ENCODE measurements at regions not wholly inside any gene's neighbourhood (a gene's known extent, or its start where the extent isn't known, plus 50 kb on each side); places are given as distances from the start of the nearest gene placed in this dataset.

- Mint-ChIP-seq H3K9me3 (ENCODE audit: low read depth) (no peaks in the 10 kb centered on the region), H3K27ac (no peak overlapping the region), H3K4me3 (no peak overlapping the region), H3K36me3 (ENCODE audit: low read depth) (no peaks in the 10 kb centered on the region), H3K27me3 (peaks cover 41% of the 10 kb centered on the region), H3K4me1 (no peaks in the 10 kb centered on the region)
- DNase-seq (no peak), ATAC-seq (no peak)
- CTCF ChIA-PET: no interaction called here
- POLR2A ChIA-PET: no interaction called here
- intact Hi-C loops (cut with DNase I, micrococcal nuclease): no loop called here
Measured at GRCh38 chr20:21019468-21019813, 86.7 kb downstream of the LINC00237 start.

- H3K27ac Mint-ChIP-seq: no peak overlapping the region
- ATAC-seq (no peak), DNase-seq (no peak)
- intact Hi-C loops (cut with DNase I, micrococcal nuclease): no loop called here
- H3K9me3 Mint-ChIP-seq (ENCODE audit: low read depth): no peaks in the 10 kb centered on the region
- H3K4me3 Mint-ChIP-seq: no peak overlapping the region
- no peaks in the 10 kb centered on the region for H3K36me3 Mint-ChIP-seq (ENCODE audit: low read depth)
- H3K4me1 Mint-ChIP-seq: no peaks in the 10 kb centered on the region
- CTCF ChIA-PET: no interaction called here
- peaks cover 42% of the 10 kb centered on the region for H3K27me3 Mint-ChIP-seq
- POLR2A ChIA-PET: no interaction called here
Measured at GRCh38 chr20:21018576-21018975, 87.6 kb downstream of the LINC00237 start.

GRCh38 chr20:21017528-21018085 lies 88.6 kb downstream of the LINC00237 start:
- Mint-ChIP-seq H3K27me3 (peaks cover 47% of the 10 kb centered on the region), H3K4me3 (no peak overlapping the region)
- POLR2A ChIA-PET: no interaction called here

GRCh38 chr20:21016751-21017150 lies 89.4 kb downstream of the LINC00237 start:
- ChIA-PET POLR2A (no interaction called here), CTCF (no interaction called here)
- Mint-ChIP-seq H3K27me3 (peaks cover 49% of the 10 kb centered on the region), H3K4me1 (no peaks in the 10 kb centered on the region), H3K36me3 (ENCODE audit: low read depth) (no peaks in the 10 kb centered on the region), H3K4me3 (no peak overlapping the region), H3K9me3 (ENCODE audit: low read depth) (no peaks in the 10 kb centered on the region), H3K27ac (no peak overlapping the region)
- intact Hi-C loops (cut with DNase I, micrococcal nuclease): no loop called here
- ATAC-seq: no peak
- DNase-seq: no peak

More at GRCh38 chr20:21017528-21018085, 88.6 kb downstream of the LINC00237 start:
- ATAC-seq: no peak
- no peaks in the 10 kb centered on the region for H3K9me3 Mint-ChIP-seq (ENCODE audit: low read depth)
- no peaks in the 10 kb centered on the region for H3K4me1 Mint-ChIP-seq
- H3K36me3 Mint-ChIP-seq (ENCODE audit: low read depth): no peaks in the 10 kb centered on the region
- intact Hi-C loops (cut with DNase I, micrococcal nuclease): no loop called here
- no peak for DNase-seq
- CTCF ChIA-PET: no interaction called here
- H3K27ac Mint-ChIP-seq: no peak overlapping the region

GRCh38 chr20:21014528-21014927 lies 91.6 kb downstream of the LINC00237 start:
- no peaks in the 10 kb centered on the region for H3K36me3 Mint-ChIP-seq (ENCODE audit: low read depth)
- ChIA-PET POLR2A (no interaction called here), CTCF (no interaction called here)
- DNase-seq (no peak), ATAC-seq (no peak)
- intact Hi-C loops (cut with DNase I, micrococcal nuclease): no loop called here
- no peaks in the 10 kb centered on the region for H3K9me3 Mint-ChIP-seq (ENCODE audit: low read depth)
- H3K4me1 Mint-ChIP-seq: no peaks in the 10 kb centered on the region
- no peak overlapping the region for H3K27ac Mint-ChIP-seq
- H3K4me3 Mint-ChIP-seq: no peak overlapping the region
- peaks cover 30% of the 10 kb centered on the region for H3K27me3 Mint-ChIP-seq

- Mint-ChIP-seq H3K4me3 (no peak overlapping the region), H3K9me3 (ENCODE audit: low read depth) (no peaks in the 10 kb centered on the region), H3K4me1 (no peaks in the 10 kb centered on the region), H3K27ac (no peak overlapping the region), H3K36me3 (ENCODE audit: low read depth) (no peaks in the 10 kb centered on the region), H3K27me3 (peaks cover 15% of the 10 kb centered on the region)
- ATAC-seq: no peak
- POLR2A ChIA-PET: no interaction called here
- no peak for DNase-seq
- CTCF ChIA-PET: no interaction called here
- intact Hi-C loops (cut with DNase I, micrococcal nuclease): no loop called here
Measured at GRCh38 chr20:21008951-21009350, 97.2 kb downstream of the LINC00237 start.

- Mint-ChIP-seq H3K27ac (no peak overlapping the region), H3K27me3 (peaks cover 7% of the 10 kb centered on the region), H3K4me1 (no peaks in the 10 kb centered on the region), H3K4me3 (no peak overlapping the region), H3K9me3 (ENCODE audit: low read depth) (no peaks in the 10 kb centered on the region), H3K36me3 (ENCODE audit: low read depth) (no peaks in the 10 kb centered on the region)
- no peak for ATAC-seq
- POLR2A ChIA-PET: no interaction called here
- intact Hi-C loops (cut with DNase I, micrococcal nuclease): no loop called here
- DNase-seq: no peak
- CTCF ChIA-PET: interaction anchor here (1.1 kb wide), 1 partner anchor 168 kb away, joined by 3 read pairs; no protein-coding TSS in a partner anchor
Measured at GRCh38 chr20:21006611-21007010, 99.5 kb downstream of the LINC00237 start.

- Mint-ChIP-seq H3K27ac (no peak overlapping the region), H3K27me3 (peaks cover 7% of the 10 kb centered on the region), H3K4me3 (no peak overlapping the region), H3K9me3 (ENCODE audit: low read depth) (no peaks in the 10 kb centered on the region), H3K36me3 (ENCODE audit: low read depth) (no peaks in the 10 kb centered on the region), H3K4me1 (no peaks in the 10 kb centered on the region)
- ChIA-PET POLR2A (no interaction called here), CTCF (interaction anchor here (0.6 kb wide), 1 partner anchor 144 kb away, joined by 3 read pairs; no protein-coding TSS in a partner anchor)
- intact Hi-C loops (cut with DNase I, micrococcal nuclease): no loop called here
- DNase-seq: no peak
- no peak for ATAC-seq
Measured at GRCh38 chr20:21004386-21005076, 101.6 kb downstream of the LINC00237 start.

- H3K9me3 Mint-ChIP-seq (ENCODE audit: low read depth): no peaks in the 10 kb centered on the region
- intact Hi-C loops (cut with DNase I, micrococcal nuclease): no loop called here
- no peak overlapping the region for H3K27ac Mint-ChIP-seq
- peaks cover 7% of the 10 kb centered on the region for H3K27me3 Mint-ChIP-seq
- no peaks in the 10 kb centered on the region for H3K36me3 Mint-ChIP-seq (ENCODE audit: low read depth)
- no peak overlapping the region for H3K4me3 Mint-ChIP-seq
- ChIA-PET CTCF (interaction anchor here (0.6 to 1.3 kb wide), 2 partner anchors 19 to 144 kb away, joined by 3 read pairs; no protein-coding TSS in a partner anchor), POLR2A (no interaction called here)
- no peak for ATAC-seq
- DNase-seq: no peak
- no peaks in the 10 kb centered on the region for H3K4me1 Mint-ChIP-seq
Measured at GRCh38 chr20:21003902-21004301, 102.3 kb downstream of the LINC00237 start.

- peaks cover 7% of the 10 kb centered on the region for H3K27me3 Mint-ChIP-seq
- H3K36me3 Mint-ChIP-seq (ENCODE audit: low read depth): no peaks in the 10 kb centered on the region
- intact Hi-C loops (cut with DNase I, micrococcal nuclease): no loop called here
- ChIA-PET POLR2A (no interaction called here), CTCF (interaction anchor here (0.8 to 1.3 kb wide), 2 partner anchors 18 to 20 kb away, joined by 3 read pairs; no protein-coding TSS in a partner anchor)
- no peaks in the 10 kb centered on the region for H3K4me1 Mint-ChIP-seq
- DNase-seq: no peak
- ATAC-seq: no peak
- H3K4me3 Mint-ChIP-seq: no peak overlapping the region
- no peak overlapping the region for H3K27ac Mint-ChIP-seq
- H3K9me3 Mint-ChIP-seq (ENCODE audit: low read depth): no peaks in the 10 kb centered on the region
Measured at GRCh38 chr20:21002486-21002885, 103.7 kb downstream of the LINC00237 start.

- Mint-ChIP-seq H3K36me3 (ENCODE audit: low read depth) (no peaks in the 10 kb centered on the region), H3K9me3 (ENCODE audit: low read depth) (no peaks in the 10 kb centered on the region), H3K4me3 (no peak overlapping the region), H3K27me3 (peaks cover 10% of the 10 kb centered on the region), H3K4me1 (no peaks in the 10 kb centered on the region), H3K27ac (no peak overlapping the region)
- intact Hi-C loops (cut with DNase I, micrococcal nuclease): no loop called here
- DNase-seq: no peak
- ChIA-PET POLR2A (no interaction called here), CTCF (no interaction called here)
- no peak for ATAC-seq
Measured at GRCh38 chr20:20993372-20993771, 112.8 kb downstream of the LINC00237 start.

- peaks cover 10% of the 10 kb centered on the region for H3K27me3 Mint-ChIP-seq
- DNase-seq: no peak
- POLR2A ChIA-PET: no interaction called here
- intact Hi-C loops (cut with DNase I, micrococcal nuclease): no loop called here
- H3K4me1 Mint-ChIP-seq: no peaks in the 10 kb centered on the region
- H3K4me3 Mint-ChIP-seq: no peak overlapping the region
- no peak for ATAC-seq
- no peaks in the 10 kb centered on the region for H3K9me3 Mint-ChIP-seq (ENCODE audit: low read depth)
- H3K36me3 Mint-ChIP-seq (ENCODE audit: low read depth): no peaks in the 10 kb centered on the region
- H3K27ac Mint-ChIP-seq: no peak overlapping the region
- CTCF ChIA-PET: no interaction called here
Measured at GRCh38 chr20:20992686-20993360, 113.3 kb downstream of the LINC00237 start.

All from activated CD4-positive, alpha-beta T cell treated with anti-CD3 and anti-CD28 coated beads for 36 hours (primary cell).